Effector memory CD4-positive, alpha-beta T cell (primary cell): ENCODE measurements at regions not wholly inside any gene's neighbourhood (a gene's known extent, or its start where the extent isn't known, plus 50 kb on each side); places are given as distances from the start of the nearest gene placed in this dataset.
"Not testable (repeated sequence)": the region's sequence is repeated elsewhere in the genome, so short reads cannot be mapped to it uniquely, and the experiment has no call there.

Source experiments
- DNase-seq, 3 donors: peaks; one replicate each; pipeline ENCODE4 v3.0.0-alpha.2; 2020
- H3K27ac ChIP-seq: 2 replicates; pipeline ENCODE4 v1.7.0; 2013; ENCODE audit warnings: mild to moderate bottlenecking, low read length, moderate library complexity; ENCODE audit not compliant: insufficient read depth, poor library complexity, severe bottlenecking
- H3K27me3 ChIP-seq: replicated peaks from 2 replicates; pipeline ENCODE4 v1.7.0; 2013; ENCODE audit warnings: mild to moderate bottlenecking, low read length; ENCODE audit not compliant: insufficient read depth, control insufficient read depth, poor library complexity, severe bottlenecking
- H3K36me3 ChIP-seq: 2 replicates; pipeline ENCODE4 v1.7.0; 2013; ENCODE audit warnings: mild to moderate bottlenecking, low read length, moderate library complexity; ENCODE audit not compliant: control insufficient read depth, insufficient read depth
- H3K4me1 ChIP-seq: 2 replicates; pipeline ENCODE4 v1.7.0; 2013; ENCODE audit warnings: low read length, mild to moderate bottlenecking; ENCODE audit not compliant: control insufficient read depth, insufficient read depth, poor library complexity, severe bottlenecking
- H3K4me3 ChIP-seq: 2 replicates; pipeline ENCODE4 v1.7.0; 2013; ENCODE audit warnings: low read length, low read depth, mild to moderate bottlenecking; ENCODE audit not compliant: insufficient read depth, poor library complexity, severe bottlenecking
- H3K9me3 ChIP-seq: 2 replicates; pipeline ENCODE4 v1.7.0; 2013; ENCODE audit warnings: mild to moderate bottlenecking, low read length, moderate library complexity; ENCODE audit not compliant: control insufficient read depth

DNA sequence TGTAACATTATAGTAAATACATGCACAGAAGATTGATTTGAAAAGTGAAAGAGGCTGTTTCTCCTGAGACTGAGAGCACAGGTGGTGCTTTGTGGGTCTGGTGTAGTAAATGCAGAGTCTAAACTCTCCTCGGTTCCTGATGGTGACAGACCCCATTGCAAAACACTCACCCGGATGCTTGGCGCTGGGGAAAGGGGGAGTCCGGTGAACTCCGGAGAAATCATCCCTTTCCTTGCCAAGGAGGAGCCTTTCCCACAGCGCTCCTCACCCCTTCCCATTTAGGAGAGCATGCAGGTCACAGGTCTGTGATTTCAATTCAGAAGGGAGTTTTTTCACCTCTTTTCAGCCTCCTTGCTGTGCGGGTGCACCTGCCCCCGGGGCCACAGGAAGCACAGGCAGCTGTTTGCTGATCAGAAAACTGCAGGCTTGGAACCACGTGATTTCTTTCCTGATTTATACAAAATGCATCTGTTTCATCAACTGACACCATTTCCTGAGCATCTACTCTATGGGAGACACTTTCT lies 75.6 kb upstream of the LYZL2 start:
- Histone ChIP-seq H3K27ac (peak overlapping the region; percentile 76), H3K4me1 (peaks cover 37% of the 10 kb centered on the region), H3K4me3 (peak overlapping the region; percentile 51), H3K9me3 (no peaks in the 10 kb centered on the region), H3K36me3 (no peaks in the 10 kb centered on the region), H3K27me3 (no peaks in the 10 kb centered on the region)
- peak in 1 of 3 donors; percentile 26 for DNase-seq

DNA sequence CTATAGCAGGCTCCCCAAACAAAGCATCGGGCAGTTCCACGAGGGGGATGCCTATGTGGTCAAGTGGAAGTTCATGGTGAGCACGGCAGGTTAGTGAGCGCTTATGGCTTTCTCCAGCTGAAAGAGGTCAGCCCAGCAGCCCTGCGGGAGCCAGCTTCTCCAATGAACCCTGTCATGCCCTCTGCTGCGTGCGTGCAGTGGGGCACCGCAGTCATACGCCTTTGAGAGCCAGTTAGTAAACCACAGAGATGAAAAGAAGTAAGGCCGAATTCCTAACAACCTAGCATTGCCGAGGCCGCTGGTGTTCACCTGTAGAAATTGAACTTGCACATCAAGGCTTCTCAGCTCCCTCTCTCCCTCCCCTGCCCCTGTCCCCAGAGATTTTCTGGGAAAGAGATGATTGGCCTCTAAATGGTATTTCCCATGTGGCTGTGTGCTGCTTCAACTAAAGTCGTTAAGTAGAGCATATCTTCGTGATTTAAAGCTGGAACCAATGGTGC lies 75.1 kb upstream of the LYZL2 start:
- DNase-seq, result peak in 1 of 3 donors; percentile 28
- not testable (repeated sequence) for H3K9me3 ChIP-seq, H3K36me3 ChIP-seq, H3K27me3 ChIP-seq
- peak overlapping the region; percentile 76 for H3K27ac ChIP-seq
- H3K4me3 ChIP-seq, result peak overlapping the region; percentile 51
- peaks cover 40% of the 10 kb centered on the region for H3K4me1 ChIP-seq

- Histone ChIP-seq H3K4me1 (peaks cover 43% of the 10 kb centered on the region), H3K9me3 (no peaks in the 10 kb centered on the region), H3K27ac (peak overlapping the region; percentile 76), H3K27me3 (no peaks in the 10 kb centered on the region), H3K4me3 (peak overlapping the region; percentile 51), H3K36me3 (no peaks in the 10 kb centered on the region)
- no peak for DNase-seq
Measured at GRCh38 chr10:30704026-30704600, 74.6 kb upstream of the LYZL2 start.

GRCh38 chr10:30703446-30703845 lies 73.9 kb upstream of the LYZL2 start:
- peaks cover 43% of the 10 kb centered on the region for H3K4me1 ChIP-seq
- DNase-seq, H3K27me3 ChIP-seq, H3K36me3 ChIP-seq, H3K9me3 ChIP-seq: not testable (repeated sequence)
- H3K4me3 ChIP-seq, result peak overlapping the region; percentile 51
- peak overlapping the region; percentile 76 for H3K27ac ChIP-seq

DNA sequence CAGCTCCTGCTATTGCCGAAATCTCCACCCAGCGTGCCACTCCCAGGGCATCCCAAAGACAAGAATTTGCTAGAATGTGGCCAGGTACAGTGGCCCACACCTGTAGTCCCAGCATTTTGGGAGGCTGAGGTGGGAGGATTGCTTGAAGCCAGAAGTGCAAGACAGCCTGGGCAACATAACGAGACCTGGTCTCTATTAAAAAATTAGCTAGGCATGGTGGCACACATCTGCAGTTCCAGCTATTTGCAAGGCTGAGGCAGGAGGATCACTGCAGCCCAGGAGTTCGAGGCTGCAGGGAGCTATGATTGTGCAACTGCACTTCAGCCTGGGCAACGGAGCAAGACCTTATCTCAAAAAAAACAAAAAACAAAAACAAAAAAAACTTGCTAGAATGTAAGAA lies 73.3 kb upstream of the LYZL2 start:
- DNase-seq, result no peak
- Histone ChIP-seq H3K4me1 (peaks cover 43% of the 10 kb centered on the region), H3K27ac (peak overlapping the region; percentile 66), H3K4me3 (peak overlapping the region; percentile 2), H3K9me3 (no peaks in the 10 kb centered on the region), H3K27me3 (no peaks in the 10 kb centered on the region), H3K36me3 (no peaks in the 10 kb centered on the region)

DNA sequence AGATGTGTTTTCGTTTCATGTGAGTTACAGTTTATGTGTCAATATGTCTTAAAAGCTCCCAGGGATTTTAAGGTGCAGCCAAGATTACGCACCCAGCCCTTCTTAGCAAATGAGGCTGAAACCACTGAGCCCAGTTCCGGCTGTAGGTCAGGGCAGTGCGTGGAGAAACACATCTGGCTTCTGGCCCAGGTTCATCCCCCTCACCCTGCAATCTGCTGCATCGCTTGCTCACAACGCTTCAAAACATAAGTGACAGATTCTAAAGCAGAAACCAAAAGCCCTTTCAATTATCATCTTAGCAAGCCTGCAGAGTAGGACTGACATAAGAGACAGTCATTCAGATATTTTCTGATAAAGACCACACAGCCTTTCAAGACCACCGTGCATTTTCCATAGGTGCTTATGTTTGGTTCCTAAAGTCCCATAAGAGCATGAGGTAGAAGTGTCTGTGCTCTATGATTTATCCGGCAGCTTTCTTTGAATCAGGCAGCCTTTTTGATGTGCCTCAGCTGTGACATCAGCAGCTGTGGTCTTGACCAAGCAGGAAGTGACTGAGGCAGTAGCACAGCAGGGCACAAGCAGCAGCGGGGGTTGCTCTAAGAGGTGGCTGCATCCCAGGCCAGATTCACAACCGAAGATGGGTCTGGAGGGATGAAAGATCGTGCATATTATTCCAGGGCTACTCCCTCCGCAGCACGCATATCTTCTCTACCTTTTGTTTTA lies 72.1 kb upstream of the LYZL2 start:
- peak overlapping the region; percentile 31 for H3K4me3 ChIP-seq
- H3K4me1 ChIP-seq, result peaks cover 49% of the 10 kb centered on the region
- H3K27ac ChIP-seq, result peak overlapping the region; percentile 66
- H3K9me3 ChIP-seq, result no peaks in the 10 kb centered on the region
- no peaks in the 10 kb centered on the region for H3K36me3 ChIP-seq
- DNase-seq, result peak; percentile 30 to 61 (median 53)
- no peaks in the 10 kb centered on the region for H3K27me3 ChIP-seq

GRCh38 chr10:30697806-30698205 lies 68.3 kb upstream of the LYZL2 start:
- no peak overlapping the region for H3K27ac ChIP-seq
- no peaks in the 10 kb centered on the region for H3K9me3 ChIP-seq
- no peak for DNase-seq
- H3K4me1 ChIP-seq, result peaks cover 40% of the 10 kb centered on the region
- no peaks in the 10 kb centered on the region for H3K27me3 ChIP-seq
- no peak overlapping the region for H3K4me3 ChIP-seq
- H3K36me3 ChIP-seq, result no peaks in the 10 kb centered on the region

DNA sequence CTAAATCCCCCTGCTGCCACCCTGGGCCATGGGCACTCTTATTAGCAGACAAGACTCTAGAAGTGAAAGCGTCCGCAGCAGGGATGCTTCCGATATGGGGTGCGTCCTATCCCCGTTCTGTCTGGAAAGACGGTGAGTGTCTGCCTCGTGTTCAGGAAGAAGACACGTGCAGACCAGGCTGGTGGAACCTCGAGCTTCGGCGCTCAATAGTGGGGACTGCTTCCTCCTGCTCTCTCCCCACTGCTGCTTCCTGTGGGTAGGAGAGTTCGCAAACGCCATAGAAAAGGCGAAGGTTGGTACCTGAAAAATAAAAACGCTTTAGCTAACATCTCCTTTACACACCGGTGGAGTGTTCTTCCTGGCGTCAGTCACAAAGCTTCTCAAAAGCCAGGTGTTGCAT lies 67.7 kb upstream of the LYZL2 start:
- DNase-seq, H3K27ac ChIP-seq, H3K4me3 ChIP-seq, H3K9me3 ChIP-seq, H3K36me3 ChIP-seq, H3K27me3 ChIP-seq: not testable (repeated sequence)
- peaks cover 34% of the 10 kb centered on the region for H3K4me1 ChIP-seq

DNA sequence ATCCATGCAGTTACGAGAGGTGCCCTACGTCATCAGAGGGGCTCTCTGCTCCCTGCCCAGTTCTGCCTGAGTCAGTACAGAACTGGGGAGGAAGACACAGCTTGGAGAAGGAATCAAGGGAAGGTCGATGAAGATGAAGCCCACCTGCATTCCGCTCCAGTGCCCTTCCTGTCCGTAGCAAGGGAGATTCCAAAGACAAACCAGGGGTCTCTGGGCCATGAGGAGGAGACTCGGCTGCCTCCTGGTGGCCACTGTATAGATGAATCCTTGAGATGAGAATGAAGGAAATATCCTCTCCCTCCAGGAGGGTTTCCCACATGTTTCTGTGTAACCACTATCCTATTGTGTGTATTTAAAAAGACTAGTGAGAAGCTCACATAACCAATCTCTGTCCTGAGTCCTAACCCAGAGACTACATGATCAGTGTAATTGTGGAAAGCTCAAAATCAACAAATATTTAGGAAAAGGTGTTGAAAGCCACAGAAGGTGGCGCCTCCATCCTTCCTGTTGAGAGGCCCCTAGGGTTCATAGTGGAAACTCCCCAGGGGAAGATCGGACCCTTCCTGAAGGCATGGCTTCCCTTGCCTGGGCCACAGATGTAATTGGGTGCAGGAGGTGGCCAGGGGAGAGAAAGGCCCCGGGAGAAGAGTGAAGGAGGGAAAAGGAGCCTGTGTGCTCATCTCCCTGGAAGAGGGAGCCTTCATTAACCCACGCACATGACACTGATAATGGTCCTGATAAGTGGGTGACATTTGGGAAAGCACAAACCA lies 67.0 kb upstream of the LYZL2 start:
- H3K27me3 ChIP-seq, H3K4me3 ChIP-seq, H3K27ac ChIP-seq, DNase-seq, H3K36me3 ChIP-seq, H3K9me3 ChIP-seq: not testable (repeated sequence)
- H3K4me1 ChIP-seq, result peaks cover 33% of the 10 kb centered on the region
